HCT116 (cell line): ENCODE measurements at regions not wholly inside any gene's neighbourhood (a gene's known extent, or its start where the extent isn't known, plus 50 kb on each side); places are given as distances from the start of the nearest gene placed in this dataset.

Experiments
- CBX3 ChIP-seq: IDR thresholded peaks from 2 replicates; pipeline ENCODE4 v1.6.1; 2012; ENCODE audit warnings: low read depth
- CTCF ChIP-seq, 3 experiments: fragments of 200-600 bp in 1 of 3; sonication (generic) in 1 of 3; IDR thresholded peaks in 2 of 3; conservative IDR thresholded peaks in 1 of 3; 2 replicates each; pipeline ENCODE4 v1.5.1; 2012 to 2017; ENCODE audit warnings: low read depth in 2 of 3, low read length in 2 of 3, antibody characterized with exemption in 1 of 3, borderline replicate concordance in 1 of 3, control low read depth in 1 of 3, mild to moderate bottlenecking in 1 of 3, mixed read lengths in 1 of 3, mixed run types in 1 of 3, moderate library complexity in 1 of 3; ENCODE audit not compliant: insufficient read depth in 1 of 3
- EGR1 ChIP-seq: IDR thresholded peaks from 2 replicates; pipeline ENCODE4 v1.6.1; 2012; ENCODE audit warnings: low read depth
- EZH2 ChIP-seq: fragments of 200-600 bp; sonication (generic); IDR thresholded peaks from 2 replicates; pipeline ENCODE4 v1.6.1; 2017; ENCODE audit warnings: antibody characterized with exemption, mixed run types
- FOSL1 ChIP-seq: IDR thresholded peaks from 2 replicates; pipeline ENCODE4 v1.6.1; 2012; ENCODE audit warnings: low read depth
- POLR2AphosphoS5 ChIP-seq: IDR thresholded peaks from 2 replicates; pipeline ENCODE4 v1.6.1; 2011; ENCODE audit warnings: mild to moderate bottlenecking, low read depth, low read length, moderate library complexity
- RAD21 ChIP-seq: IDR thresholded peaks from 2 replicates; pipeline ENCODE4 v1.6.1; 2012; ENCODE audit warnings: low read depth, mild to moderate bottlenecking
- SIN3A ChIP-seq: IDR thresholded peaks from 2 replicates; pipeline ENCODE4 v1.6.1; 2012; ENCODE audit warnings: low read depth
- SRF ChIP-seq: IDR thresholded peaks from 2 replicates; pipeline ENCODE4 v1.6.1; 2012; ENCODE audit warnings: low read depth
- ZNF274 ChIP-seq: fragments of 200-500 bp; sonication (Bioruptor generic); IDR thresholded peaks from 2 replicates; pipeline ENCODE4 v1.6.1; 2014; ENCODE audit warnings: mild to moderate bottlenecking, low read depth, low read length, inconsistent platforms

DNA sequence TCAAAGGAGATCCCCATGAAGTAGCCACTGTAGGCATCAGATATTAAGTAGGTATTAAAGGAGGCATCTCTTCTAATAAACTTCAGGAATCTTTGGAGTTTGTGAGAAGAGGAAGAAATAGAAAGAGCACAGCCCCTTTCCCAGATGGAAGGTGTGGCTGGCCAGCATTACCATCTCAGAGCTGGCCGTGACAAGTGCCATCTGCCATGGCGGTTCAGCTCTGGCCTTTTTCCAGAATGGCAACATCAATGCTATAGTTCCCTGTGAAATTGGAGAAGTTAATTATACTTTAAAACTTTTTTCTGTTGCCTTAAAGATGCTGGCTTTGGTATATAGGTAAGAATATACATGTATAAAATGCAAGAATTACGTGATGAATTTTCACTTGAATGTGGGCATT, 51.9 kb upstream of the MCUR1 start:
- TF ChIP-seq CTCF (IDR thresholded peaks at IDR 0.05 in 2 of 3, conservative IDR thresholded peaks at IDR 0.05 in 1 of 3; ENCODE audit: borderline replicate concordance in 1 of 3, insufficient read depth in 1 of 3, low read depth in 2 of 3, low read length in 2 of 3) (no peak), ZNF274 (no peak), EZH2 (no peak), CBX3 (no peak), FOSL1 (no peak), SRF (no peak), SIN3A (no peak), RAD21 (no peak), POLR2AphosphoS5 (no peak), EGR1 (no peak)
